GM10248 (cell line): ENCODE measurements at regions not wholly inside any gene's neighbourhood (a gene's known extent, or its start where the extent isn't known, plus 50 kb on each side); places are given as distances from the start of the nearest gene placed in this dataset.

Experiments used
- CTCF ChIA-PET: fragments of 300-600 bp; sonication (Branson Sonifier 250); formaldehyde crosslinking; extraction: SDS; loops from one replicate; lab custom pipeline; 2021; ENCODE audit warnings: antibody characterized with exemption; lab: Yijun Ruan, JAX
- POLR2A ChIA-PET: fragments of 350-650 bp; sonication (Branson Sonifier 250); formaldehyde crosslinking; extraction: SDS; loops from one replicate; lab custom pipeline; 2020; ENCODE audit warnings: antibody characterized with exemption; lab: Yijun Ruan, JAX
- DNase-seq: peaks from one replicate; pipeline ENCODE4 v3.0.0; 2012; ENCODE audit errors: extremely low spot score
- CTCF ChIP-seq: IDR thresholded peaks from 2 replicates; pipeline ENCODE4 v1.5.1; 2012; ENCODE audit warnings: mild to moderate bottlenecking, low read depth; ENCODE audit errors: extremely low read depth, missing control alignments, control extremely low read depth

- TF ChIP-seq CTCF, result no peak
- CTCF ChIA-PET, result interaction anchor here (1.5 kb wide), 1 partner anchor 15 kb away, joined by 3 read pairs; no protein-coding TSS in a partner anchor
- DNase-seq, result no peak
- POLR2A ChIA-PET, result no interaction called here
Measured at GRCh38 chr6:98308564-98308963, 525.8 kb upstream of the POU3F2 start.

GRCh38 chr6:98310443-98310842, 523.9 kb upstream of the POU3F2 start:
- TF ChIP-seq CTCF, result no peak
- no peak for DNase-seq
- POLR2A ChIA-PET, result no interaction called here
- CTCF ChIA-PET, result no interaction called here

- no peak for TF ChIP-seq CTCF
- CTCF ChIA-PET, result interaction anchor here (1.0 kb wide), 2 partner anchors 15 to 17 kb away, joined by 3 read pairs; no protein-coding TSS in a partner anchor
Measured at GRCh38 chr6:98323605-98324004, 510.8 kb upstream of the POU3F2 start.

GRCh38 chr6:98324446-98324845, 509.9 kb upstream of the POU3F2 start:
- ChIA-PET CTCF (interaction anchor here (1.0 kb wide), 1 partner anchor 16 kb away, joined by 3 read pairs; no protein-coding TSS in a partner anchor), POLR2A (no interaction called here)
- TF ChIP-seq CTCF, result no peak
- DNase-seq, result no peak

More at GRCh38 chr6:98323605-98324004, 510.8 kb upstream of the POU3F2 start:
- no peak for DNase-seq
- POLR2A ChIA-PET, result no interaction called here

GRCh38 chr6:98325366-98325765, 509.0 kb upstream of the POU3F2 start:
- TF ChIP-seq CTCF, result no peak
- ChIA-PET CTCF (no interaction called here), POLR2A (no interaction called here)

GRCh38 chr6:98333273-98333672, 501.1 kb upstream of the POU3F2 start:
- POLR2A ChIA-PET, result no interaction called here
- TF ChIP-seq CTCF, result no peak
- CTCF ChIA-PET, result interaction anchor here (0.7 kb wide), 1 partner anchor 11 kb away, joined by 3 read pairs; no protein-coding TSS in a partner anchor
- no peak for DNase-seq

More at GRCh38 chr6:98325366-98325765, 509.0 kb upstream of the POU3F2 start:
- DNase-seq, result no peak
